Upper lobe of left lung (tissue), 4 donors: ENCODE measurements at regions not wholly inside any gene's neighbourhood (a gene's known extent, or its start where the extent isn't known, plus 50 kb on each side); places are given as distances from the start of the nearest gene placed in this dataset.

Source experiments
- POLR2A ChIP-seq, 4 donors: fragments of 450-650 bp; IDR thresholded peaks; one replicate each; pipeline ENCODE4 v1.5.1; 2016 to 2017; ENCODE audit warnings: antibody characterized with exemption in 4 of 4, mild to moderate bottlenecking in 2 of 4
- POLR2AphosphoS5 ChIP-seq, 2 donors: sonication (generic); formaldehyde crosslinking; IDR thresholded peaks; one replicate each; pipeline ENCODE4 v1.5.1; 2017; ENCODE audit warnings: antibody characterized with exemption in 2 of 2
- TF ChIP-seq, protein P1 (sequence below), 6 experiments: fragments of 450-650 bp in 4 of 6; fragments of 200-600 bp in 2 of 6; sonication (generic) in 2 of 6; IDR thresholded peaks; one replicate each; pipeline ENCODE4 v1.5.1; 2016 to 2019; ENCODE audit warnings: antibody characterized with exemption in 6 of 6

DNA sequence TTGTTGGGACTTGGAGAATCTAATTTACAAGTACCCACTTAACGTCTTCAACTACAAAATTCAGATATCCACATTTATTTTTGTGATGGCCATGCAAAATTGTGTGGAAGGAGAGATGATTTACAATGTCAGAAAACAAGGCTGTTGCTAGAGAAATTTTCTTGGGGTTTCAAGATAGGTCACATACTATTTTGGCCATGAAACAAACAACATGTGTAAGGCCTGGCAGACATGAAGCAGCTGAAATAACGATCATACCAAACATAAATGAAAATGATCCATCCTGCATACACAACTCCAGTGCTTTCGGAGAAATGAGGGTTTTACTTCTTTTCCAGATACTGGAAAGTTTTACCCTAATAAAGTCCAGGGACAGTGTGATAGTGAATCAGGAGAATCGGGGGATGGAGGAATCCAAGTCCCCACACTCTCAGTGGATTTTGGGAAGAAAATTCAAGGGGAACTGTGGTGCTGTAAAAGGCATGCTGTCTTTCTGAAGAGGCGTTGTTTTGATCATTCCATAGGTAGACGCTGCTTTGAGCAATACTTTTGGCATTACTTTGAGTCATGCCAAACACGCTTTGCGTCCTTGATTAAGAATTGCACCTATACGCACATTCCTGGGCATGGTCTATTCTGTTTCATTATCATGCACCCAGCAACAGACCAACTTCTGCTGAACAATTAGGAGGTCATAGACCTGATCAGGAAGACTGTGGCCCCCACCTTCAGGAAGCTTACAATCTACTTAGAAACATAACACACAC is 79.4 kb downstream of the POU3F3 start:
- TF ChIP-seq POLR2A (IDR thresholded peaks at IDR 0.05) (no peak), POLR2AphosphoS5 (IDR thresholded peaks at IDR 0.05) (no peak)
- TF ChIP-seq, protein P1, sequence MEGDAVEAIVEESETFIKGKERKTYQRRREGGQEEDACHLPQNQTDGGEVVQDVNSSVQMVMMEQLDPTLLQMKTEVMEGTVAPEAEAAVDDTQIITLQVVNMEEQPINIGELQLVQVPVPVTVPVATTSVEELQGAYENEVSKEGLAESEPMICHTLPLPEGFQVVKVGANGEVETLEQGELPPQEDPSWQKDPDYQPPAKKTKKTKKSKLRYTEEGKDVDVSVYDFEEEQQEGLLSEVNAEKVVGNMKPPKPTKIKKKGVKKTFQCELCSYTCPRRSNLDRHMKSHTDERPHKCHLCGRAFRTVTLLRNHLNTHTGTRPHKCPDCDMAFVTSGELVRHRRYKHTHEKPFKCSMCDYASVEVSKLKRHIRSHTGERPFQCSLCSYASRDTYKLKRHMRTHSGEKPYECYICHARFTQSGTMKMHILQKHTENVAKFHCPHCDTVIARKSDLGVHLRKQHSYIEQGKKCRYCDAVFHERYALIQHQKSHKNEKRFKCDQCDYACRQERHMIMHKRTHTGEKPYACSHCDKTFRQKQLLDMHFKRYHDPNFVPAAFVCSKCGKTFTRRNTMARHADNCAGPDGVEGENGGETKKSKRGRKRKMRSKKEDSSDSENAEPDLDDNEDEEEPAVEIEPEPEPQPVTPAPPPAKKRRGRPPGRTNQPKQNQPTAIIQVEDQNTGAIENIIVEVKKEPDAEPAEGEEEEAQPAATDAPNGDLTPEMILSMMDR (IDR thresholded peaks at IDR 0.05): no peak
